GM12801 (cell line): ENCODE measurements at regions not wholly inside any gene's neighbourhood (a gene's known extent, or its start where the extent isn't known, plus 50 kb on each side); places are given as distances from the start of the nearest gene placed in this dataset.

Source experiments
- TF ChIP-seq, protein P1 (sequence below): IDR thresholded peaks from one replicate; pipeline ENCODE4 v1.5.1; 2011; ENCODE audit warnings: control low read depth; ENCODE audit not compliant: insufficient read length; ENCODE audit errors: extremely low read depth

DNA sequence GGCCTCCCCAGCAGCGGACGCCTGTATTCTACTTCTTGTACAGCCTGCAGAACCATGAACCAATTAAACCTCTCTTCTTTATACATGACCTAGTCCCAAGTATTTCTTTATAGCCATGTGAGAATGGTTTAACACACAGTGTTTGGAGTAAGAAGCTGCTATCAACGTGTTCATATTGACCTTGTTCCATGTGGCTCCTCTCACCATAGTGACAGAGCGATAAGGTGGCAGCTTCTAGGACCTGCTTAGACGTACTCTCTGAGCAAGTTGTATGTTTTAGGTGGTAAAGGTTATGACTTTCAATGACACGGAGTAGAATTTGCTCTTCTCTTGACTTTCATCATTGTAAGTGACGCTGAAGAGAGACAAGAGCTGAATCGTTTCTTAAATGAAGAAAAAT lies 157.7 kb upstream of the SLCO3A1 start:
- TF ChIP-seq, protein P1, sequence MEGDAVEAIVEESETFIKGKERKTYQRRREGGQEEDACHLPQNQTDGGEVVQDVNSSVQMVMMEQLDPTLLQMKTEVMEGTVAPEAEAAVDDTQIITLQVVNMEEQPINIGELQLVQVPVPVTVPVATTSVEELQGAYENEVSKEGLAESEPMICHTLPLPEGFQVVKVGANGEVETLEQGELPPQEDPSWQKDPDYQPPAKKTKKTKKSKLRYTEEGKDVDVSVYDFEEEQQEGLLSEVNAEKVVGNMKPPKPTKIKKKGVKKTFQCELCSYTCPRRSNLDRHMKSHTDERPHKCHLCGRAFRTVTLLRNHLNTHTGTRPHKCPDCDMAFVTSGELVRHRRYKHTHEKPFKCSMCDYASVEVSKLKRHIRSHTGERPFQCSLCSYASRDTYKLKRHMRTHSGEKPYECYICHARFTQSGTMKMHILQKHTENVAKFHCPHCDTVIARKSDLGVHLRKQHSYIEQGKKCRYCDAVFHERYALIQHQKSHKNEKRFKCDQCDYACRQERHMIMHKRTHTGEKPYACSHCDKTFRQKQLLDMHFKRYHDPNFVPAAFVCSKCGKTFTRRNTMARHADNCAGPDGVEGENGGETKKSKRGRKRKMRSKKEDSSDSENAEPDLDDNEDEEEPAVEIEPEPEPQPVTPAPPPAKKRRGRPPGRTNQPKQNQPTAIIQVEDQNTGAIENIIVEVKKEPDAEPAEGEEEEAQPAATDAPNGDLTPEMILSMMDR, result no peak

DNA sequence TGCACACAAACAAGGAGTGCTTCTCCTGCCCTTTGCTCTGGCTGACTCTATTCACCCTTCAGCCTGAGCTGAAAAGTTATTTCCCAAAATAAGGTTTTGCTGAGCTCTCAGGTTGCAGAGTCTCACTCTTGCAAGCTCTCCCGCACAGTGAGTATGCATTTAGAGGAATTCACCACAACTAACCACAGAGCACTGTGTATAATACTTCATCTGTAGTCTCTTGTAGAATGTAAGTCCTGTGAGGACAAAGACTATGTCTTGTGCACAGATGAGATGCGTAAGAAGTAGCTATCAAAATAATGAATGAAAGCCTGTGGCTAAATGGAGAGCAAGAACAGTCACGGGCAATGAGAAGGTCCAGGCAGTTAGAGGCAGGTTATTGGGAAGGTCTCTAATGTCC lies 156.5 kb upstream of the SLCO3A1 start:
- TF ChIP-seq, protein P1, result no peak

DNA sequence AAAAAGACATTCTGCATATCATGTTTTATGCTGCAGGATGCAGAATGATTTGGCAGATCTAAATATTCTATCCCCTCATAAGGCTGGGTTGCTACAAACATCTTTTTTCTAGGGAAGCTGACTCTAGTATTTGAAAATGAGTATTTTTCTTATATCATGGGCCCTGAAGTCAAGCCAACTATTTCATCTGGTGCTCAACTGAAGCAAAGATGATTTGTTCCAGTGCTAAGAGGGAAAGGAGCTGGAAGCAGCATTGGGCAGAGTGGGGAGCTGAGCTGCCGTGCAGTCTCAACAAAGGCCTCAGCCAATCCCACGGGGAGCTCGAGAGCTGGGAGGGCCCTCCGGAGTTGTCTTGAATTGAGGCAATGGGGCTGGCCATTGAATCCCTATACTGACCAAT lies 155.3 kb upstream of the SLCO3A1 start:
- TF ChIP-seq, protein P1, result no peak

DNA sequence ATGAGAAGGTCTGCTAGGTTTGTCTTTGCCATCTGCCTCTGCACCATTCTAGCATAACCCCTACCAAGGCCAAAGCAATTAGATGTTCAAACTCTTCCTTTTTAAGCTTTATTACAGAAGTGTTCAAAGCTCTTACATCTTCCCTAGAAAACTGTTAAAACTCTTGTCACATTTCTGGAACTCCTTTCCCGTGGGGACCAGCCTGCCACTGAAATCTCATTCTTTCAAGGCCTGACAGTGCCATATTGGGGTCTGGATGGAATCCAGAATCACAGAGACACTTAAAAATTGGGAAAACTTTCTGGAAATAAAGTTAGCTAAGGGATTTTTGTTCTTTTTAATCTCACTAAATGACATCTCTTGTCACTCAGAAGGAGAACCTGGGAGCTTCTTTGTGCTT lies 153.8 kb upstream of the SLCO3A1 start:
- TF ChIP-seq, protein P1, result no peak

DNA sequence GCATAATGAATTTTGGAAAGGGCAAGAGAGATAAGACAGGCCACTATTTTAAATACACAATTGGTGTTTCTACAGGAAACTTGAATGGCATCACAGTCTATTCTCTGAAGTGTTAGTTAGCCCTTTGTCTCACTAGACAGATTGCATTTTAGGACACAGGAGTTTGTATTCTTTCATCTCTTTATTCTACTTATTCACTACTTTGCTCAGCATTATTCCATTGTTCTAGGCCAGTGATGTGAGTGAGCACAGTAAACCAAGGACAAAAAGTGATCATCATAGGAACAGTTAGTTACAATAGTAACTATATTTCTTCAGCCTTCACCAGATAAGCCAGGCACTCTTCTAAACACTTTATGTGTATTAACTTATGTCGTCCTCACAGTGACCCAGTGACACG lies 150.2 kb upstream of the SLCO3A1 start:
- TF ChIP-seq, protein P1, result no peak

DNA sequence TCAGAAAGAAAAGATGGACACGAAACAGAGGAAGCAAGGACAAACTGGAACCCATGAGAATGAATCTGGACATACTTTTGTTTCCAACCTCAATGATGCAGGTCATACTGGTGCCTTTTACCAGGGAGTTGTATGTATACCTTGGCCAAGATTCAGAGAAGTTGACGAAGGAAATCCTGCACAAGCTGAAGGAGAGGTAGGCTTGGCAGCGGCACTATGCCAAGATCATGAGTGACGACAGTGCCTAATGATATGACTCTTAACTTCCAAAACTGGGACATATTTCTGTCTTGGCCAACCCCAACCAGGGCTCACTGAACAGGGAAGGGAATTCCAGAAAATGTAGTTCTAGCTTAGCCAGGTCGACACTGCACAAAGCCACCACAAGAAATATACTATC lies 149.2 kb upstream of the SLCO3A1 start:
- TF ChIP-seq, protein P1, result no peak

DNA sequence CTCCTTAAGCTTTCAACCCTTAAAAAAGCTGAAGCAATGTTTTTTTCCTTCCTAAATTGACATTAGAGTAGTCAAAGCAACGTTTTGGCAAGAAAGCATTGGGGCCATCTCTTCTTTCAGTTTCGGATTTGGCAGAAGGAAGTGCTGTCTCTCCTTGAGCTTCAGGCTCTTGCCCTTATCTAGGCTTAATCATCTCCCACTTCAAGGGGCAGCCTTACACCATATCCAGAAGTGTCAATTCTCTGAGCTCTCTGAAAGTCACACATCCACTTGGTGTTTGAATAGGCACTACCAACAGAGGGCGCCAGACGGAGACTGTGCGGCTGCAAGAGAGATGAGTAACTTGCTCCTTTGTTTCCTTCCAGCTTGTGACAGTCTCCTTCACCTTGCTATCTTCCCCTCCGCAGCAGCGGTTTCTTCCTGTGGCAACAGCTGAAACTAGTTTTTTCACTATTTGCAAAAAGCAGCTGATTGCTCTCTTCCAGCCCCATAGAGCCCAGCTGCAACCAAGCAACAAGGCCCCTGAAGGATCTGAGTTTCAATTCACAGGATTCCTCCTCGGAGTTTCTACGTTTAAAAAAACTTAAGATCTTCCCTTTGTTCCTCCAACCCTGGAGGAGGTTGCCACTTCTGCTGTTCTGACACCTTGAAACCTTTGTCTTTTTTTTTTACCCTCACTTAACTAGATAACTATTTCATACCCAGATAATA lies 147.0 kb upstream of the SLCO3A1 start:
- TF ChIP-seq, protein P1, result peak; percentile 44
